ENCODE measurements at regions not wholly inside any gene's neighbourhood (a gene's known extent, or its start where the extent isn't known, plus 50 kb on each side); places are given as distances from the start of the nearest gene placed in this dataset.

DNA sequence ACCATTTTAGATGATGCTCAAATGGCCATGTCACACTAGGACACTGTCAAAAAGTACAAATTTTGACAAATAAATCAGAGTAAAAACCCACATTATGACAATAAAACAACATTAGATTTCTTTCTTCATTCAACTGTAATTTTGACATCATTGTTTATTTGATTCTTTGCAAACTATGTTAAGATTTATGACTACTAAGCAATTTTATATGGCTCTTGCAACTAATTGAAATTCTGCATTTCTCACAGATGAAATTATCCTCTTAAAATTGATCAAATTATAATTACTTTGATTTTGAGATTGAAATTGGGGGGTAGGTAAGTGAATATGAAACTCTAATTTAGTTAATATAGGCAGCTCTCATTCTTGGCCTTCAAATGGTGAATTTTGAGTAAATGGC lies 59.8 kb downstream of the ATOH1 start:
- no peaks in the 10 kb centered on the region for H3K4me1 ChIP-seq (ENCODE audit: control insufficient read depth, insufficient read depth, low read length)
- TF ChIP-seq, protein P1, sequence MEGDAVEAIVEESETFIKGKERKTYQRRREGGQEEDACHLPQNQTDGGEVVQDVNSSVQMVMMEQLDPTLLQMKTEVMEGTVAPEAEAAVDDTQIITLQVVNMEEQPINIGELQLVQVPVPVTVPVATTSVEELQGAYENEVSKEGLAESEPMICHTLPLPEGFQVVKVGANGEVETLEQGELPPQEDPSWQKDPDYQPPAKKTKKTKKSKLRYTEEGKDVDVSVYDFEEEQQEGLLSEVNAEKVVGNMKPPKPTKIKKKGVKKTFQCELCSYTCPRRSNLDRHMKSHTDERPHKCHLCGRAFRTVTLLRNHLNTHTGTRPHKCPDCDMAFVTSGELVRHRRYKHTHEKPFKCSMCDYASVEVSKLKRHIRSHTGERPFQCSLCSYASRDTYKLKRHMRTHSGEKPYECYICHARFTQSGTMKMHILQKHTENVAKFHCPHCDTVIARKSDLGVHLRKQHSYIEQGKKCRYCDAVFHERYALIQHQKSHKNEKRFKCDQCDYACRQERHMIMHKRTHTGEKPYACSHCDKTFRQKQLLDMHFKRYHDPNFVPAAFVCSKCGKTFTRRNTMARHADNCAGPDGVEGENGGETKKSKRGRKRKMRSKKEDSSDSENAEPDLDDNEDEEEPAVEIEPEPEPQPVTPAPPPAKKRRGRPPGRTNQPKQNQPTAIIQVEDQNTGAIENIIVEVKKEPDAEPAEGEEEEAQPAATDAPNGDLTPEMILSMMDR (IDR thresholded peaks at IDR 0.05): no peak
- H3K9me3 Mint-ChIP-seq: peaks cover 0 to 2% of the 10 kb centered on the region in 2 donors
- intact Hi-C loops (cut with micrococcal nuclease): no loop called here
- H3K4me1 Mint-ChIP-seq: no peaks in the 10 kb centered on the region
- H3K36me3 ChIP-seq (ENCODE audit: control insufficient read depth, insufficient read depth, low read length): no peaks in the 10 kb centered on the region
- ATAC-seq (no peak), DNase-seq (no peak)
- no peaks in the 10 kb centered on the region for H3K36me3 Mint-ChIP-seq
- no peak overlapping the region for H3K27ac Mint-ChIP-seq
- H3K4me3 ChIP-seq (ENCODE audit: low read length): no peak overlapping the region
- no peak overlapping the region for H3K27ac ChIP-seq (ENCODE audit: low read length)
- no peaks in the 10 kb centered on the region for H3K27me3 Mint-ChIP-seq (ENCODE audit: low read depth in 2 of 2)
- H3K9me3 ChIP-seq (ENCODE audit: control insufficient read depth, insufficient read depth, low read length): no peaks in the 10 kb centered on the region
- no peak overlapping the region for H3K4me3 Mint-ChIP-seq
- H3K27me3 ChIP-seq (ENCODE audit: control insufficient read depth, insufficient read depth, low read length): no peaks in the 10 kb centered on the region

DNA sequence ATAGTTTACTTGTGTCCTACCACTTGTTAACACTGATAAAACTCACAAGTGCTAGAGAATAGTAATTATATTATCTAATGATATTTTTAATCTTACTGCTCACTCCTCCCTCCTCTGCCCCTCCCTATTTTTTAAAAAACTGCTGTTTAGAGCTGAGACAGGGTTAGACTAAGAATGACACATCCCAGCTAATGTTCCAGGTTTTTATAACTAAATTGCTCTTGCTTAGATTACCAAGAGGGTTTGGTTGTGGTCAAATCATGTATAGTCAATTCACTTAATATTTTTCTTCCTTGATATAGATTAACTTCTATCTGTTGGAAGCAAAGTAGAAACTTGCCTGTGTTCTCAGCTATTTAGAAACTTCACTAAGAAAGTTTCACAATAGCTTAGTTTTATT lies 60.2 kb downstream of the ATOH1 start:
- H3K27me3 ChIP-seq (ENCODE audit: control insufficient read depth, insufficient read depth, low read length): no peaks in the 10 kb centered on the region
- no peaks in the 10 kb centered on the region for H3K4me1 ChIP-seq (ENCODE audit: control insufficient read depth, insufficient read depth, low read length)
- no peak overlapping the region for H3K27ac ChIP-seq (ENCODE audit: low read length)
- H3K4me3 ChIP-seq (ENCODE audit: low read length): no peak overlapping the region
- H3K36me3 Mint-ChIP-seq: no peaks in the 10 kb centered on the region
- DNase-seq: no peak
- no peaks in the 10 kb centered on the region for H3K9me3 ChIP-seq (ENCODE audit: control insufficient read depth, insufficient read depth, low read length)
- peaks cover 0 to 2% of the 10 kb centered on the region in 2 donors for H3K9me3 Mint-ChIP-seq
- no peak for ATAC-seq
- no peak overlapping the region for H3K4me3 Mint-ChIP-seq
- intact Hi-C loops (cut with micrococcal nuclease): no loop called here
- TF ChIP-seq, protein P1 (IDR thresholded peaks at IDR 0.05): no peak
- no peak overlapping the region for H3K27ac Mint-ChIP-seq
- H3K27me3 Mint-ChIP-seq (ENCODE audit: low read depth in 2 of 2): no peaks in the 10 kb centered on the region
- no peaks in the 10 kb centered on the region for H3K4me1 Mint-ChIP-seq
- H3K36me3 ChIP-seq (ENCODE audit: control insufficient read depth, insufficient read depth, low read length): no peaks in the 10 kb centered on the region

DNA sequence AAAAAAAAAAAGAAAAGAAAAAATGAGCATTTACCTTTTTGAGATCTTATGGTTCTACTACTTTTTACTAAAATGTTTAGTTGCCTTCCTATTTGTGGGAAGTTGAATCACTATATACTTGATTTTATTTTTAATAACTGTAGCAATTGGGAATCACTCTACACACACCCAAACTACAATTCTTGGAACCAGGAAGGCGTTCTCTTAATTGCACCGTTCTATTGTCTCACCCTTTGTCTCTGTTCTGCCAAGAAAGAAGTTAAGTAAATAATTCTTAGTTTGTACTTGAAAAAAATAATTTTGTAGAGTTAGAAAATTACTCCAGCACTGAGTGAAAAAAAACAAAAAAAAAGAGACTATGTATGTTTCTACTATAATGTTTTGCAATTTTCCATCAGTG lies 62.7 kb downstream of the ATOH1 start:
- Mint-ChIP-seq H3K4me1 (no peaks in the 10 kb centered on the region), H3K36me3 (no peaks in the 10 kb centered on the region), H3K4me3 (no peak overlapping the region), H3K27me3 (ENCODE audit: low read depth in 2 of 2) (no peaks in the 10 kb centered on the region), H3K9me3 (peaks cover 3 to 4% of the 10 kb centered on the region in 2 donors), H3K27ac (no peak overlapping the region)
- Histone ChIP-seq H3K27ac (ENCODE audit: low read length) (no peak overlapping the region), H3K36me3 (ENCODE audit: control insufficient read depth, insufficient read depth, low read length) (no peaks in the 10 kb centered on the region), H3K4me1 (ENCODE audit: control insufficient read depth, insufficient read depth, low read length) (no peaks in the 10 kb centered on the region), H3K4me3 (ENCODE audit: low read length) (no peak overlapping the region), H3K9me3 (ENCODE audit: control insufficient read depth, insufficient read depth, low read length) (no peaks in the 10 kb centered on the region), H3K27me3 (ENCODE audit: control insufficient read depth, insufficient read depth, low read length) (no peaks in the 10 kb centered on the region)
- TF ChIP-seq, protein P1 (IDR thresholded peaks at IDR 0.05): no peak
- ATAC-seq: no peak
- no CpG with 5 or more reads among the region's 2 CpGs for WGBS (ENCODE audit: insufficient coverage)
- intact Hi-C loops (cut with micrococcal nuclease): no loop called here
- DNase-seq: no peak

DNA sequence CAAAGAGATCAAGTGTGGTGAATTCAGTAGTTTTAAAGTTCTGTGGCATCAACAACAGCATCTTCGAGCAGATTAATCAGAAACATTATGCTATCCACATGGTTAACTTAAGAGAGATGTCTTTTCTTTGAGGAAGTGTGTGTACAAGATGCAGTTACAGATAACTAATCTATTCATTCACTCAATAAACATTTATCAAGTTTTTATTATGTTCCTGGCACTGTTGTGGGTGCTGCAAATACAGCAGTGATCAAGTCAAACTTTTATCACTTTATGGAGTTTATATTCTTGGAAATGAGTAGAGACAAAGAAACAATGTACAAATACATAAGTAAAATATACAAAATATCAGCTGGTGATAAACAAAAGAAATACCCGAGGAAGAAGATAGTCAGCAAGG lies 66.4 kb downstream of the ATOH1 start:
- Mint-ChIP-seq H3K27ac (no peak overlapping the region), H3K4me3 (no peak overlapping the region)
- no peak overlapping the region for H3K27ac ChIP-seq (ENCODE audit: low read length)

More for the DNA sequence above, 66.4 kb downstream of the ATOH1 start:
- H3K36me3 ChIP-seq (ENCODE audit: control insufficient read depth, insufficient read depth, low read length): no peaks in the 10 kb centered on the region
- DNase-seq: no peak
- no peaks in the 10 kb centered on the region for H3K27me3 Mint-ChIP-seq (ENCODE audit: low read depth in 2 of 2)
- no peak for ATAC-seq
- intact Hi-C loops (cut with micrococcal nuclease): no loop called here
- no peaks in the 10 kb centered on the region for H3K27me3 ChIP-seq (ENCODE audit: control insufficient read depth, insufficient read depth, low read length)
- H3K4me1 Mint-ChIP-seq: no peaks in the 10 kb centered on the region
- H3K36me3 Mint-ChIP-seq: no peaks in the 10 kb centered on the region
- H3K4me1 ChIP-seq (ENCODE audit: control insufficient read depth, insufficient read depth, low read length): no peaks in the 10 kb centered on the region
- WGBS (ENCODE audit: insufficient coverage): 90% methylated on average over 1 of the region's 2 CpGs
- H3K9me3 ChIP-seq (ENCODE audit: control insufficient read depth, insufficient read depth, low read length): no peaks in the 10 kb centered on the region
- TF ChIP-seq, protein P1 (IDR thresholded peaks at IDR 0.05): no peak
- H3K4me3 ChIP-seq (ENCODE audit: low read length): no peak overlapping the region
- H3K9me3 Mint-ChIP-seq: peaks cover 3 to 4% of the 10 kb centered on the region in 2 donors

Data from natural killer cell (primary cell).